ENCODE measurements at regions not wholly inside any gene's neighbourhood (a gene's known extent, or its start where the extent isn't known, plus 50 kb on each side); places are given as distances from the start of the nearest gene placed in this dataset.

GRCh38 chr9:73264631-73265030, 113.0 kb downstream of the ANXA1 start:
- TF ChIP-seq EZH2 (IDR thresholded peaks at IDR 0.05; ENCODE audit: borderline replicate concordance, low read length) (no peak), CTCF (IDR thresholded peaks at IDR 0.05; ENCODE audit: low read length) (no peak)
